ENCODE measurements at regions not wholly inside any gene's neighbourhood (a gene's known extent, or its start where the extent isn't known, plus 50 kb on each side); places are given as distances from the start of the nearest gene placed in this dataset.

DNA sequence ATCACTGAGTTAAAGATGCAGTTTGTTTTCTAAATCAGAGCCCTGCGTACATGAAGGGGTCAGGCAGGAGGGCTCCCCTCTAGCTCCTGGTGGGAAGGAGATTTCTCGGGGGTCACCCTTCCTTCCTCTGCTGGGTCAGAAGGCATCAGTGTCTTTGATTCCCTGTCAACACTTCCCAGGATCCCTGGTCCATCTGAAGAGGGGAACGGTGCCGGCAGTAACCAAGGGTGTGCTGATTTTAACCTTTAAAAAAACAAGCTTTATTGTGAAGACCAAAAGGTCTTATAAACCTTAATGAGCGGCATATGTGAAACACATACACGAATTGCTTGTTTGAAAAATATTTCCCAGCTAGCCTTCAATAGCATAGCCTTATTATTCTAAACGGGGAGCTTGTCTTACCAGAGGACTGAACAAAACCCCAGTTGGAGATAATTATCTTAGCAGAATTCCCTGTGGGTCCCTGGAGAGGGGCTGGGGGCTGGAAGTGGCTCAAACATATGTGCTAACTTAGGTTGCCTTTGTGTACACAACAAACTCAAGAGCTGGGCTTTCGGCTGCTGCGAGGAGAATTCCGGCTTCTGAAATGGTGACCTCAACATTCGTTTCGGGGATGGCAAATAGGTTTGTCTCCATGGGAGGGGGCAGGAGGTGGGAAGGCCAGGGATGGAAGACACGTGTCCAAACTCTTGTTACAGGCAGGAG is 114.9 kb upstream of the MYCN start:
- no peak for DNase-seq (ENCODE audit: low read depth, low spot score)
- POLR2A ChIA-PET: no interaction called here
- in situ Hi-C loops (cut with HindIII; ENCODE audit: low pct_unique_long_range_greater_than_20kb, low sequenced_read_pairs) (no loop called here), intact Hi-C loops (cut with micrococcal nuclease; ENCODE audit: unreplicated experiment) (no loop called here)
- H3K27ac ChIP-seq (ENCODE audit: low read length): no peak overlapping the region
- no peak for ATAC-seq
- H3K4me1 ChIP-seq (ENCODE audit: control insufficient read depth, insufficient read depth, low read length): no peaks in the 10 kb centered on the region
- CTCF ChIA-PET: no interaction called here
- no peaks in the 10 kb centered on the region for H3K27me3 ChIP-seq (ENCODE audit: control insufficient read depth, insufficient read depth, low read length)
- H3K4me3 ChIP-seq (ENCODE audit: low read depth in 2 of 2, low read length in 2 of 2): no peak overlapping the region
- H3K36me3 ChIP-seq (ENCODE audit: control insufficient read depth, insufficient read depth, low read length): no peaks in the 10 kb centered on the region
- TF ChIP-seq POLR2AphosphoS5 (IDR thresholded peaks at IDR 0.05; ENCODE audit: low read depth, low read length): no peak
- TF ChIP-seq, protein P1, sequence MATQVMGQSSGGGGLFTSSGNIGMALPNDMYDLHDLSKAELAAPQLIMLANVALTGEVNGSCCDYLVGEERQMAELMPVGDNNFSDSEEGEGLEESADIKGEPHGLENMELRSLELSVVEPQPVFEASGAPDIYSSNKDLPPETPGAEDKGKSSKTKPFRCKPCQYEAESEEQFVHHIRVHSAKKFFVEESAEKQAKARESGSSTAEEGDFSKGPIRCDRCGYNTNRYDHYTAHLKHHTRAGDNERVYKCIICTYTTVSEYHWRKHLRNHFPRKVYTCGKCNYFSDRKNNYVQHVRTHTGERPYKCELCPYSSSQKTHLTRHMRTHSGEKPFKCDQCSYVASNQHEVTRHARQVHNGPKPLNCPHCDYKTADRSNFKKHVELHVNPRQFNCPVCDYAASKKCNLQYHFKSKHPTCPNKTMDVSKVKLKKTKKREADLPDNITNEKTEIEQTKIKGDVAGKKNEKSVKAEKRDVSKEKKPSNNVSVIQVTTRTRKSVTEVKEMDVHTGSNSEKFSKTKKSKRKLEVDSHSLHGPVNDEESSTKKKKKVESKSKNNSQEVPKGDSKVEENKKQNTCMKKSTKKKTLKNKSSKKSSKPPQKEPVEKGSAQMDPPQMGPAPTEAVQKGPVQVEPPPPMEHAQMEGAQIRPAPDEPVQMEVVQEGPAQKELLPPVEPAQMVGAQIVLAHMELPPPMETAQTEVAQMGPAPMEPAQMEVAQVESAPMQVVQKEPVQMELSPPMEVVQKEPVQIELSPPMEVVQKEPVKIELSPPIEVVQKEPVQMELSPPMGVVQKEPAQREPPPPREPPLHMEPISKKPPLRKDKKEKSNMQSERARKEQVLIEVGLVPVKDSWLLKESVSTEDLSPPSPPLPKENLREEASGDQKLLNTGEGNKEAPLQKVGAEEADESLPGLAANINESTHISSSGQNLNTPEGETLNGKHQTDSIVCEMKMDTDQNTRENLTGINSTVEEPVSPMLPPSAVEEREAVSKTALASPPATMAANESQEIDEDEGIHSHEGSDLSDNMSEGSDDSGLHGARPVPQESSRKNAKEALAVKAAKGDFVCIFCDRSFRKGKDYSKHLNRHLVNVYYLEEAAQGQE (IDR thresholded peaks at IDR 0.05; ENCODE audit: insufficient read depth in 1 of 2, low read depth in 2 of 2, low read length in 1 of 2): no peak
- no peak for TF ChIP-seq TCF7L2 (IDR thresholded peaks at IDR 0.05; ENCODE audit: low read depth, low read length)
- TF ChIP-seq SIN3A (IDR thresholded peaks at IDR 0.05; ENCODE audit: borderline replicate concordance, insufficient read depth, low read depth, low read length): no peak
- TF ChIP-seq, protein P2, sequence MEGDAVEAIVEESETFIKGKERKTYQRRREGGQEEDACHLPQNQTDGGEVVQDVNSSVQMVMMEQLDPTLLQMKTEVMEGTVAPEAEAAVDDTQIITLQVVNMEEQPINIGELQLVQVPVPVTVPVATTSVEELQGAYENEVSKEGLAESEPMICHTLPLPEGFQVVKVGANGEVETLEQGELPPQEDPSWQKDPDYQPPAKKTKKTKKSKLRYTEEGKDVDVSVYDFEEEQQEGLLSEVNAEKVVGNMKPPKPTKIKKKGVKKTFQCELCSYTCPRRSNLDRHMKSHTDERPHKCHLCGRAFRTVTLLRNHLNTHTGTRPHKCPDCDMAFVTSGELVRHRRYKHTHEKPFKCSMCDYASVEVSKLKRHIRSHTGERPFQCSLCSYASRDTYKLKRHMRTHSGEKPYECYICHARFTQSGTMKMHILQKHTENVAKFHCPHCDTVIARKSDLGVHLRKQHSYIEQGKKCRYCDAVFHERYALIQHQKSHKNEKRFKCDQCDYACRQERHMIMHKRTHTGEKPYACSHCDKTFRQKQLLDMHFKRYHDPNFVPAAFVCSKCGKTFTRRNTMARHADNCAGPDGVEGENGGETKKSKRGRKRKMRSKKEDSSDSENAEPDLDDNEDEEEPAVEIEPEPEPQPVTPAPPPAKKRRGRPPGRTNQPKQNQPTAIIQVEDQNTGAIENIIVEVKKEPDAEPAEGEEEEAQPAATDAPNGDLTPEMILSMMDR (IDR thresholded peaks at IDR 0.05): no peak
- no peaks in the 10 kb centered on the region for H3K9me3 ChIP-seq (ENCODE audit: control insufficient read depth, insufficient read depth, low read depth, low read length)
- BruUV-seq (replicated peaks): no TSS peak

DNA sequence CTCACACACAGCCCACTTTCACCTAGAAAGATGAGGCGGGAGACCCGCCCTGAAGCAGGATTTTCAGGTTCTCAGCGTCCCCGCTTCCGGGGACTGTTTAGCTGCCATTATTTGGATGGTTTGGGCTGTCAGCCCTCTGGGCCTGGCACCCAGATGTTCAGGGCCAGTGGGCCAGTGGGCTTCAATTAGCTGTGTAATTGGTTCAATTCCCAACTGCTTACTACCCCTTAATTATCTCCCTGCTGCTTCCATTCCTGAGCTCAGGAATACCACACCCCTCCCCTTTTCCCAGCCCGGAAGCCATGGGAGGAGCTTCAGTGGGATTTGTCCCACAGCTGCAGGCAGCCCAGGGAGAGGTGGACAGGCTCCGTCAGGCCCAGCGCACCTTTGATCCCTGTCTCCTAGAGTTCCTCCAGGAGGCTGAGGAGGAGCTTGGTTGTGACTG is 114.1 kb upstream of the MYCN start:
- CTCF ChIA-PET: no interaction called here
- no TSS peak for BruUV-seq (replicated peaks)

More for the DNA sequence above, 114.1 kb upstream of the MYCN start:
- no peak for DNase-seq (ENCODE audit: low read depth, low spot score)
- Histone ChIP-seq H3K4me1 (ENCODE audit: control insufficient read depth, insufficient read depth, low read length) (no peaks in the 10 kb centered on the region), H3K27me3 (ENCODE audit: control insufficient read depth, insufficient read depth, low read length) (no peaks in the 10 kb centered on the region), H3K4me3 (ENCODE audit: low read depth in 2 of 2, low read length in 2 of 2) (no peak overlapping the region), H3K9me3 (ENCODE audit: control insufficient read depth, insufficient read depth, low read depth, low read length) (no peaks in the 10 kb centered on the region), H3K27ac (ENCODE audit: low read length) (no peak overlapping the region), H3K36me3 (ENCODE audit: control insufficient read depth, insufficient read depth, low read length) (no peaks in the 10 kb centered on the region)
- ATAC-seq: no peak
- intact Hi-C loops (cut with micrococcal nuclease; ENCODE audit: unreplicated experiment): no loop called here
- TF ChIP-seq SIN3A (IDR thresholded peaks at IDR 0.05; ENCODE audit: borderline replicate concordance, insufficient read depth, low read depth, low read length): no peak
- TF ChIP-seq TCF7L2 (IDR thresholded peaks at IDR 0.05; ENCODE audit: low read depth, low read length): no peak
- TF ChIP-seq, protein P2 (IDR thresholded peaks at IDR 0.05): no peak
- no peak for TF ChIP-seq POLR2AphosphoS5 (IDR thresholded peaks at IDR 0.05; ENCODE audit: low read depth, low read length)
- TF ChIP-seq, protein P1 (IDR thresholded peaks at IDR 0.05; ENCODE audit: insufficient read depth in 1 of 2, low read depth in 2 of 2, low read length in 1 of 2): no peak
- POLR2A ChIA-PET: no interaction called here
- in situ Hi-C loops (cut with HindIII; ENCODE audit: low pct_unique_long_range_greater_than_20kb, low sequenced_read_pairs): no loop called here
